HG02943 (cell line): ENCODE measurements at regions not wholly inside any gene's neighbourhood (a gene's known extent, or its start where the extent isn't known, plus 50 kb on each side); places are given as distances from the start of the nearest gene placed in this dataset.
"Not testable (repeated sequence)": the region's sequence is repeated elsewhere in the genome, so short reads cannot be mapped to it uniquely, and the experiment has no call there.

Source experiments
- ATAC-seq: cut with Tn5 transposase; IDR thresholded peaks from one replicate; pipeline ENCODE4 v1.9.1; 2021; ENCODE audit warnings: mild to moderate bottlenecking, low read depth, moderate library complexity; ENCODE audit not compliant: unreplicated experiment

- ATAC-seq = no peak
Observed at GRCh38 chr13:50403311-50403710, 388.1 kb downstream of the KCNRG start.

DNA sequence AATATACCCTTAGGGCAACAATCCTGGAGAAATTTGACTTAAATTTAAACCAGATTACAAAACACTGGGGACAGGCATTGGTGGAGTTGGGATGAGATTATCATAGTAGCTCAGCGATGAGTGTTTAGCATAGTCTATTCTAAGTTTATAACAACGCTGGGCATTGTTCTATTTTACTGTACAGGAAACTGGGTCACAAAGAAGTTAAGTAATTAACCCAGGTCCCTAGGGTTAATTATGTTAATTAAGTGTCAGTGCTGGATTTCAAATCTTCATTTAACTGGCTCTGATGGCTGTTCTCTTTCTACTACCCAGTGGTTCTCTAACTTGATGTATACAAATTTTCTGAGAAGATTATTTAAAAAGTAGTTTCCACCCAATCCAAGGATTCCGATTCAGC is 388.9 kb downstream of the KCNRG start:
- no peak for ATAC-seq

GRCh38 chr13:50404769-50405168 is 389.5 kb downstream of the KCNRG start:
- no peak for ATAC-seq

- ATAC-seq = no peak
Observed at GRCh38 chr13:50406831-50407230, 391.6 kb downstream of the KCNRG start.

GRCh38 chr13:50408068-50408467 is 392.8 kb downstream of the KCNRG start:
- ATAC-seq = no peak

DNA sequence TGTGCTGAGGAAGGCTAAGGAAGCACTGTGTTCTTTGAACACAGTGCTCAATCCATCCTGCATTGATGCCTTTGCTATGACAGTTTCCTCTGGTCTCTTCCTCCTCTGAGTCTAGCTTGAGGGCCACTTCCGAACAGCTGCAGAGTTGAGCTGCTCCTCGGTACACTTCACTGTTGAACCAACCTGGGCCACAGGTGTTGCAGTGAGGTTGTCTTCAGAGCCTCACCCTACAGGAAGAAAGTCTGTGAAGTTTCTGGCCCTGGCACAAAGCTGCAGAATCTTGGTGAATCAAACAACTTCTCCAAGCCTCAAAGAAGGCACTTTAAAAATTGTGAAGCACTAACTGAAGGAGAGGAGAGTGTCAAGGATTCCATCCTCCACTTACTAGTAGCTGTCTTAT is 394.0 kb downstream of the KCNRG start:
- ATAC-seq = no peak

DNA sequence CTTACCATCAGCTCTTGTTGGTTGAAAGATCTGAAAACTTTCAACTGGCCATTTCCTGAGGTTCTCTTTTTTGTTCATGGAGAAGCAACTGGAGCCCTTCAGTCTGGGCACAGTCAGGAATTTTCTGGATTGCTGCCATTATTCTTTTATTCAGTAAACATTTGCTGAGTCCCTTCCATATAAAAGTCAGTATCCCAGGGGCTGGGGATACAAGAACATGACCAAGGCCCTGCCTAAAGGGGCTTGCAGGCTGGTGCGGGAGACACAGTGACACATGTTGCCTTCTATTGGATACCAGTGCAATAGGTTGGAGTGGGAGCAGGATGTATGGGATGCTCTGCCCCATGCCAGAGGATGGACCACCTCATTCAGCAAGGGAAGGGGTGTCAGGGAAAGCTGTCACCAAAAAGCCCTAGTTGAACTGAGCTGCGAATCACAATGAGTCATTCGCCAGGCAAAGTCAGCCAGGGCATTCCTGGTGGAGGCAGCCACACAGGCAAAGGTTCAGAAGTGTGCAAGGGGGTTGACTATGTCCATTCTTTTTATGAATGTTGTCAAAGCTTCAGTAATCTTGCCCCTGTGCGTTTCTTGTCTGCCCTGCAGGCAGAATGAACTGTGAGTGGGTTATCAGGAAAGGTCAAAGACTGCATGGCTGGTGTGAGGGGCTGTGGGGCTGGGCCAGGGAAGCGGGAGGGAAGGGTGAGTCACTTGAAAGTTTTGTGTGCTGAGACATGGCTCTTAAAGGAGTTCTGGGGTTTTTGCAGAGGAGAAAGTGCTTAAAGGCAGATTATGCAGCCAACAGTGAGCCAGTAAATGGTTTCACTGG is 395.9 kb downstream of the KCNRG start:
- no peak for ATAC-seq

DNA sequence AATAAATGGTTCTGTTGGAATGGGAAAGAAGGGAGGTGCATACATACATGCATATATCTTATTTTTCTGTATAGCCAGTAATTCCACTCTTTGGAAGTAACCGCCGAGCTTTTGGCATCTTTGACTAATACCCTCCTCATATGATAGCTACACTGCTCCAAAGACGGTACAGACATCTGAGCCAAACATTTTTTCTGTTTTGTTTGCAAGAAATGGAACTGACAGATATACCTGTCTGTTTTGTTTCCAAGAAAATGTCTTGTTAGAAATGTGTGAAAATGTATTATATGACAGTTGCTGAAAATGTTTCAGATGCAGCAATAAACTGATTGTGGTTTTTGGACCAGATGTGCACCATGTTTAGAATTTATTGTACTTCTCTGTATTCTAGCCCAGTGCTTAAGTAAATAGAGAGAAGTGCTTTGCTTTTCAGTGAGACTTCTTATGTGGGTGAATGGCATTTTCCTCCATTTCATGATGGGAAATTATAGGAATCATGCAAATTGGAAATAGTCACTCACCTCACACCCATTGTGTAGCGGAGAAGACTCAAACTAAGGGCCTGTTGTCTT is 396.9 kb downstream of the KCNRG start:
- no peak for ATAC-seq

DNA sequence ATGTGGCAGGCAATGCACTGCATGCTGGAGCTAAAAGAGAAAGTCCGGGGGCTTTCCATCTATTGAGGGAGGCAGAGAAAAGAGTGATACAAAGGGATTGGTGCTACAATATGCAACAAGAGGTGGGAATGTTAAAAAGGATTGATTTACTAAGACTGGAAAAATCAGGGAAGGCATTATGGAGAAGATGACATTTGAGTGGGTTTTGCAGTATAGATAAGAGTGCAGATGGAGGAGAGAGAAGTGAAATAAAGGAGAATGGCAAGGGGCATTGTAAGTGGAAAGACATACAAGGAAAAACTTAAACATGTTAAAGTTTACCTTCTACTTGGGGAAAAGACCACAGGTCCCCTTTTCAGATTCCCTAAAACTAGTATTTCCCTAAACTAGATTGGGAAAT is 399.4 kb downstream of the KCNRG start:
- ATAC-seq = no peak

DNA sequence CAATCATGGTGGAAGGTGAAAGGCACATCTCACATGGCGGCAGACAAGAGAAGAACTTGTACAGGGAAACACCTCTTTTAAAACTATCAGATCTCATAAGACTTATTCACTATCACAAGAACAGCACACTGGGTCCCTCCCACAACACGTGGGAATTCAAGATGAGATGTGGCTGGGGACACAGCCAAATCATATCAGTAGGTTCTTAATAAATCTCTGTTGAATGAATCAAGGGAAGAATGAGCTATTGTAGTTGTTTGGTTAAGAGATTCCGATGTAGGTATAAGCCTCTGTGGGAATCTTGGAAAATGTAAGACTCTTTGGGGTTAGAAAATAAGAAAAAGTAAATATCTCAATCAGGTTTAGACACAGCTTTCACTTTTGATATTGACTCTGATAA is 400.2 kb downstream of the KCNRG start:
- no peak for ATAC-seq

DNA sequence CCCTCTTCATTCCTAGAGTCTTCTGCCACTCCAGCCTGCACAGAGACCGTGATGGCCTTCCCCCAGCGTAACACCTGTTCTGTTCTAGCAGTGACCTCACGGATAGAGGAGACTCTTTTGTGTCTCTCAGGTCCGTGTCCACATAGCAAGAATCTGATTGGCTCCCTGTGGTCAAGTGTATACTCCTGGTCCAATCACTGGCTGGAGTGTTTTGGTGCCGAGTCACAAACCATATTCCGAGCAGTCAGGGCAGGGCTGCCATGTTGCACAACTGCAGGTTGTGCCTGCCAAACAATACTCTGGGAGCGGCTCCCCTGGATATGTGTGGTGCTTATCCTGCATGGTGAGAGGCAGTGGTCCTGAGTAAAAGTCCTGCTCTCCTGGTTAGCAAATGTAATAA is 402.4 kb downstream of the KCNRG start:
- no peak for ATAC-seq

DNA sequence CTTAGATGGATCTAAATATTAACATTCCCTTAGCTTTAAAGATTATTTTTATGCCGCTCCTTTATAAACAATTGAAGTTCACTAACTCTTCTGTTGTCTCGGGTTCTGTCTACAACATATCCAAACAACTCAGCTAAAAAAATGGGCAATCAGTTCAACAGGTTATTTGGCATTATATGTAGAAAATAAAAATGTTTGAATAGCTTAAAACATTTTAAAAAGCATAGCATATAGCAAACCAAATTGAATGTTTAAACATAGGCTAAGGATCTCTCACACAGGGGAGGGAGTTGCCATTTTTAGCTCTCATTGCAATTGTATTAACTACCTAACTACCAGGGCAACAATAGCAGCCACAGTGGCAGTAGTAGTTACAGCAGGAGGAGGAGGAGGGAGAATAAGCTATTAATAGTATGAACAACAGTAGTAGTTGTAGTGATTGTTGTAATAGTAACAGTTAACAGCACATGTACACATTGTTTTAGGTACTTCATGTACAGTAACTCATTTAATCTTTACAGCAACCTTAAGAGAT is 404.2 kb downstream of the KCNRG start:
- ATAC-seq = no peak

GRCh38 chr13:50419896-50420295 is 404.7 kb downstream of the KCNRG start:
- ATAC-seq = no peak

DNA sequence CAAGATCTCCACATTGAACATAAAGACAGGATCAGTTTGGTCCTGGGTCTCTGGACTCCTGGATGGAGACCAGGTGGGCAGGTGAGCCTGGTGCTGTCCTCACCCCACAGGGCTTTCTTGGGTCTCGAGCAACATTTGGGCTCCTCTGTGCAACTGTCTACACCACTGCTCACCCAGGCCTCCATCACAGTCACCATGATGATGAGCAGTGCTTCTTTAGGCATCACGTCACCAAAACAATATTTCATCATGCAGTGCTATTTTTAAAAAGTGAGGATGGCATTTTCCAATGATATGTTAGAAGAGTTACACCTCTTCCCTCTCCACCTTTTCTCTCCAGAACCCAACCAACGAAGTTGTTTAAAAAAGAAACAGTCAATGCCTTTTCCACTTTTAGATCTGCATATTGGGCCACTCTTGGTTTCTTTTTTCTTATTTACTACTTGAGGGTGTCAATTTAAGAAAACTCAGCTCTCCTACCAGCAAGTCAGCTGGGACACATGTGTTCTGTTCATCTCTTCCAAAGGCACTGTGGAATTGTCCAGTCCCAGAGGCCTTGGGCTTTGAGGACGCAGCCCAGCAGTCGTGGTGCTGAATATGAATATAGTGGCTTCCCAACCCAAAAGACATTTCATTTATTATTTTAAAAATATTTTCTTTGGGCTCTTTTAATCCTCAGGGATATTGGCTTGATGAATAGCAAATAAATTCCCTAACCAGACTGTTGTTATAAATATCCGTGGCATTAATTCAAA is 405.7 kb downstream of the KCNRG start:
- no peak for ATAC-seq

GRCh38 chr13:50421473-50422130 is 406.4 kb downstream of the KCNRG start:
- no peak for ATAC-seq

DNA sequence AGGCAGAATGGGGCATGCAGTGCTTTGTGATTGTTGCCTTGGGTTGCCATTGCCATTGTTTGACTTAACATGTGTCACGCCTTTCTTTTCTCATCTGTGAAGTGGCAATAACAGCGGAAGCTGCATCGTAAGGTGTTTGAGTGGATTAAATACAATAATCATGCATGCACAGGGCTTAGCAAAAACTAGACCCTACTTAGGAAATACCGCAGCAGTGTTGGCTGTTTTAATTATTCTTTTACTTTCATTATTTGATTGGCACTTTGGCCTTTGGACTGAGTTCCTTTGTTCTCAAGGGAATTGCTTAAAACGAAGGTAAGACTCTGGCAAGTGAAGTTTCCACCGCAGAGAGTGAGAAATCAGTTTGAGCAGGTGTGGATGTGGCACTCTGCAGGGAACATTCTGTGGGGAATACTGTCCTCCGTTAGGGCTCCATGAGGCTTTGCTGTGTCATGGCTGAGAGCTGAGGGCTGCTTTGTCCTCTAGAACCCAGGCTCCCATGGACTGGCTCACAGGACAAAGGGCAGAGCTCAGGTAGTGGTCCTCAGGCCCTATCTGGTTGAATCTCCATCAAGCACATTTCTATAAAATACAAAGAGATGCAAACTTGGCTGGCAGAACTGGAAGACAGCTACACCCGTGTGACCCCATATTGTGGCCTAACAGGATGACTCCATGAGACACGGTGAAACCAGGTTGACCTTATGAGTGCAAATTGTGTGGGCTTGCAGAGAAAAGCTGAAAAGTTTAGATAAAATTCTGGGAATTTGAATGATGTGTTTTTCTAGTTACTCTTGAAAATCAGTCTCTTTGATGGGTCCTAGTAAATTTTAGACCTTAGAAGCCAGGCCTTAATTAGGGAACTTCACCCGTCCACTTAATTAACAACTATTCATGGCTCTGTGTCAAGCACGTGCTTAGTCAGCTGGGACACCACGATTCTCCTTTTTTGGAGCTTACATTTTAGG is 407.2 kb downstream of the KCNRG start:
- no peak for ATAC-seq

DNA sequence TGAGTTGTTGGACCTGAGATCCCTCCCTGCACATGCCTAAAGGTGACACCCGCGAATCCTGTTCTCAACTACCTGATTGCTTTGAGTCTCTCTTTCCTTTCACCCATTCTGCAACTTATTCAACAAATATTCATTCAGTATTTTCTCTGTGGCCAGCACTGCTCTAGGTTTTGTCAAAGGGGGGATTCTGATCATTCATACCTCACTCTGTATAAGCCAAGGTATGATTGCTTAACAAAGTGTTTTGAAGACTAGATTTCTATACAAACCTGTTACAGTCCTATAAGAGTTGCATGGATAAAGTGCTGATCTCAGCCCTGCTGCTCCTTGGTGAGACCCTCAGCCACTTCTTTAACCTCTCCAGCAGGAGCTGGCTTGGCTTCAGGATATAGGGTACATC is 409.7 kb downstream of the KCNRG start:
- no peak for ATAC-seq

DNA sequence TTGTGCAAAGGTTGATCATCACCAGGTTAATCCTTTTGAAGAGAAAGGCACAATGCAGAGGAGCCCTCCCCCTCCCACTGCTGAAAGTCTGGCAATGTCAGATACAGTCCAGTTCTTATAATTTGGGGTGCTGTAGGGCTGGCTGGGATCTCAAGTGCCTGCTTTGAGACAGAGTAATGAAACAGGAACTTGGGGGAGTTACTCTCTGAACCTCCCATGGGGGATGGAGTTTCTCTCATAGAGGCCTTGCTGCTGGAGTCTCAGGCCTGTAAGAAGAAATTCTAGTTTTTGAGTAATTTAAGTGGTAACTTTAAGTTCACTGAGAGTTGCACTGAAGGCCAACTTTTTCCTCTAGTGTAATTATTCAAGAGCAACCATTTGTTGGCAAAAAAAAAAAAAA is 410.5 kb downstream of the KCNRG start:
- no peak for ATAC-seq

DNA sequence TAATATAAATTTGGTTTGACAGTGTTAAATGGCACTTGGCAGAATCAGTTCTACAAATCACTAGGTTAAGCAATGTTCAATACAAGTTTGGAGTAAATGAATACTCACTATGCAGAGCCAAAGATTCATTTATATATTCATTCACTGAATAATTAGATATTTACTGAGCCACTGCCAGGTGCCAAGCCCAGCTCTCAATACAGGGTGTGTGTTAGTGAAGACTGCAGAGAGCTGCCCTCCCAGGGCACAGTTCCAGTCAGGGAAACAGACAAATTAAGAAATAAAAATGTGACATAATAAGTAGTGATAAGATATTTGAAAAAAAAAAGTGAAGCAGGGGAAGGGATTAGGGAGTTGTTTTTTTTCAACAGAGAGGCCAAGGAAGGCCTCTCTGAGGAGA is 411.7 kb downstream of the KCNRG start:
- ATAC-seq = no peak

GRCh38 chr13:50427511-50427910 is 412.3 kb downstream of the KCNRG start:
- not testable (repeated sequence) for ATAC-seq
